Ammon's horn (tissue), 1 donor: ENCODE measurements at regions not wholly inside any gene's neighbourhood (a gene's known extent, or its start where the extent isn't known, plus 50 kb on each side); places are given as distances from the start of the nearest gene placed in this dataset.
"Not testable (repeated sequence)": the region's sequence is repeated elsewhere in the genome, so short reads cannot be mapped to it uniquely, and the experiment has no call there.

Experiments
- DNase-seq: peaks from one replicate; pipeline ENCODE4 v3.0.0-alpha.2; 2016; ENCODE audit warnings: low spot score

DNA sequence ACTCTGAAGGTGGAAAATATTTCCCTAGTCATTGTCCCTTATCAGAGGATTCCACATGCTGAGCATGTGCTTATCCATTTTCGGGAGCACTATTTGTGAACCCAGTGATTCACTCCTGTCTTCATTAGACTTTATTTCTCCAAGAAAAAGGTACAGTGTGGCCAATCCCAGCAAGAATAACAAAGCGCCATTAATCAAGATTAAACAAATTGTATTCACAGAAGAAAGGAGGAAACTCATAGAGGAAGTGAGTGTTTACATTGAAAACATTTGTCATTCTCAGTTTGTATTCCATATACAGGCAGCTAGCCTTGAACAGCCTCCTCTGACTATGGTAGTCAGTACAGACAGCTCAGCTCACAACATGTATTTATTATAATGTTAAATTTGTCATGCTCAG, 1669.9 kb upstream of the SPRY2 start:
- no peak for DNase-seq

DNA sequence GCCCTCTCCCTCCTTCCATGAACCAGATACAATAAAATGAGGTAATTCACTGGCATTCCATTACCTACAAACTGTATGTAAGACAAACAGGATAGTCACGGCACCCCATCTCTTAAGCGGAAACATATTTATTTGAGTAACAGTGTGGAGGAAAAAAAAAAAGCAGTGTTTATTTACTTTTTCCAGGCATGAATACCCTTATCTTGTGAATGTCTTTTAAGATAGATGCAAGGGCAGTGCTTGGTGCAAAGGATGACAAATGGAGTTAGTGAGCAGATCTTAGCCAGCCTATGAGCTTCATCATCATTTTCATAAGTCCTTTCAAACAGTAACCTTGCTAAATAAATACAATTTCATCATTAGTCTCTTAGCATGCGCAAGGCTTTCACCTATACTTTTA, 1661.8 kb upstream of the SPRY2 start:
- no peak for DNase-seq

DNA sequence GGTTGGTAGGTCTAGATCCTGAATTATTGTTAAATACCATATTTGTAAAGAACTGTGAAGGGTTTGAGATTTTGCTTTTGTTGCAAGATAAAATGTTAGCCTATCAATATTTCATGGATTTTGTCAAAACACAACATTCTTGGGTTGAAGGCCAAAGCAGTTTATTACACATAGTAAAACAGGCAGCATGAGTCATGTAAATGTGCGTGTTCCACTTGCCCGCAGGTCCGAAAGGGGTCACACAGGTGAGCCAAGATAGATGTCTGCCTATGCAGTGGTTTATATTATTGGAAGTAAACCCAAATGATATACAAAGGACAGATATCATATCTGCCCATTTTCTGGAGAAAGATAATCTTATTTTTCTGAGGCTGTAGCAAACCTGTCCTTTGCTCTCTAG, 1654.4 kb upstream of the SPRY2 start:
- DNase-seq = no peak

DNA sequence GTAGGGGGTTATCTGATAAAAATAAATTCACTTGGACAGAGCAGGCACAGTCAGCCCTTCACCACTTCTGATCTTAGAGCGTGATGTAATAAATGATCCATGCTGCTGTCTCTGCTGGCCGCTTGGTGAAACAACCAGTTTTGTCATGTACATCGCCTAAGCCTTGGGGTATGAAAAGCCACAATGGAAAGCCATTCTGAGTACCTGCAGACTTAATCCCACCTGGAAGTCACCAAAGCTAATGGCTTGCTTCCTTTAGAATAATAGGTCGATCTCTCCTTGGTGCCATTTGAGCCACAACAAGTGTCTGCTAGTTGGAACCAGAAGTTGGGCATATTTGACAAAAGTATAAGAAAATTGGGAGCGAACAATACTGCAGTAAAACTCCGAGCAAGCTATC, 1649.7 kb upstream of the SPRY2 start:
- DNase-seq = no peak

DNA sequence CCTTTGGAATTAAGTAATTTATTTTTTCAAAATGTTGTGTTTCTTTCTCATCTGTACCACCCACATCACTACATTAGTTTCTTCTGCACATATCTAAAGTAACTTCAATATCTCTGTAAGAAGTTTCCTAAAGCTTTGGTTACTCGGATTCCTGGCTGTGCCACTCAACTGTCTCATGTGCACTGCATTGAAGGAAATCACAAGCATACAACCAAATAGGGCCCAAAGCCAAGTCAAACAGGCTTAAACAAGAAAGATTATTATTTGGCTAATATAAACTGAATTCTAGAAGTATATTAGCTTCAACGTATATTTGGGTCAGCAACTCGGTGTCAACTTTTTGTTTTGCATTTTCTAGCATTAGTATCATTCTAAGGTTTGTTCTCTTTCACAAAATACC, 1647.6 kb upstream of the SPRY2 start:
- no peak for DNase-seq

- DNase-seq = no peak
These were observed 1646.9 kb upstream of the SPRY2 start for GRCh38 chr13:81987677-81988357.

- DNase-seq = peak; percentile 3
These were observed 1646.2 kb upstream of the SPRY2 start for GRCh38 chr13:81987159-81987558.

DNA sequence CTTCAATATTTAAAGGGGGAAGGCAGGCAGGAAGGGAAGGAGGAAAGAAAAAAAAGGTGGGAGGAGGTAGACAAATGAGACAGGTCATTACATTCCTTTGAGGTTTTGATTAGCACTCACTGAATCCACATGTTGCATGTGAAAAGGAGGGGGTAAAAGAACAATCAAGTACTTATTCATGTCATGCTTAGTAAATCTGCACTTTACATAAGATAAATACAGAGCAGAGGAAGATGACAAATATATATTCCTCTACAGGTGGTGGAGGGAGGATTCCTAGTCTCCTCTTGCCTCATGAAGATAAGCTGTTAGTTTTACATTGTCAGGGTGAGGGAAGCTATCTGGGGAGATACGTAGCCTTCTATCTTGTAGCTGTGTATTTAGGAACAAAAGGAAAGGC, 1645.4 kb upstream of the SPRY2 start:
- DNase-seq = no peak

DNA sequence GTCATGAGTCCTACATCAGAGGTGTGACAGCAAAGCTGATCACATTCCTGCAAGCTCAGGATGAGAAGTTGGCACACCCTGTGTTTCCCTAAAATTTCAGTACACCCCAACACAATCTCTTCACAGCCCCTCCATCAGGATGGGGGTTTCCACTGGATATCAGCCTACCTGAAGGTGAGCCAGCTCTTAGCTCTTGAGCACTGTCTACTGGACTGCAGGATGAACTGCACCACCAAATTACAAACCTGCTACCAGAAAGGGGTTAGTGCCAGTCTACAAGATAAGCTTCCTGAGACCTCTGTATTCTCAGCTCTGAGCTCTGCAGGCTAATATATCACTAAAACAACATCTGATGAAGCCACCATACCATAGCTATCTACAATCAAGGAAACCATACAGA, 1616.2 kb upstream of the SPRY2 start:
- DNase-seq = no peak

DNA sequence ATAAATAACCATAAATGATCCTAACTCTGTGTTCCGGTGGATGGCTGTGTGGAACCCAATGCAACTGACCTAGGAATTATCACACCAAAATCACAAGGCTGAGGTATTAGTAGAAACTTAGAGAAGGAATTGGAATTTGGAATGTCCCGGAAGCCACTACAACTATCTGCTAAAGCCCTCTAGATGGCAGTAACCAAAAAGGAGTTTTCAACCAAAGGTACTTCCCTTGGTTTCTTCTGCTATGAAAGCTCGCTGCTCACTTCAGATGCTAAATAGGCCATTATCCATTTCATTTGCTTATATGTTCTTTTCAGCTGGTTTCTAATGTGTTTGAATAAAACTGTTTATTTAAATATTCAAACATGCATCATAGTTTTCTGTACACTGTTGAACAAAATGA, 1589.1 kb upstream of the SPRY2 start:
- DNase-seq = peak; percentile 35

GRCh38 chr13:81927347-81927746, 1586.4 kb upstream of the SPRY2 start:
- DNase-seq = no peak

DNA sequence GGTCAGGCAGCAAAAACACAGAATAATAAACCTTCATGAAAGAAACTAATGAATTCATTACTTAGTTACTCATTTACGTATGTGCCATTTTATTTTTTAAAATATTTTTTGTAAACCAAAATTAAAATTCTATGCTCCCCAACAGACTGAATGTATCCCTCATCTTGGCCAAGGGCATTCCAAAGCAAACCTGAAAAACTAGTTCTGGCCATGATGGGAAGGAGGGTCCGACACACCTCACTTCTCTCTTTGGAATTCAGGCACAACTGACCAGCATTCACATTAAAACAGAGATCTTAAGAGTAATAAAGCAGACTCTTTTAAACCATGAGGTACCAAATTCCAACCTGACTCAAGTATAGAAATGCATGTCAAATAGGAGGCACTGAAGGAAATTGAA, 1576.9 kb upstream of the SPRY2 start:
- DNase-seq = no peak

- no peak for DNase-seq
These were observed 1575.5 kb upstream of the SPRY2 start for GRCh38 chr13:81916461-81916860.

DNA sequence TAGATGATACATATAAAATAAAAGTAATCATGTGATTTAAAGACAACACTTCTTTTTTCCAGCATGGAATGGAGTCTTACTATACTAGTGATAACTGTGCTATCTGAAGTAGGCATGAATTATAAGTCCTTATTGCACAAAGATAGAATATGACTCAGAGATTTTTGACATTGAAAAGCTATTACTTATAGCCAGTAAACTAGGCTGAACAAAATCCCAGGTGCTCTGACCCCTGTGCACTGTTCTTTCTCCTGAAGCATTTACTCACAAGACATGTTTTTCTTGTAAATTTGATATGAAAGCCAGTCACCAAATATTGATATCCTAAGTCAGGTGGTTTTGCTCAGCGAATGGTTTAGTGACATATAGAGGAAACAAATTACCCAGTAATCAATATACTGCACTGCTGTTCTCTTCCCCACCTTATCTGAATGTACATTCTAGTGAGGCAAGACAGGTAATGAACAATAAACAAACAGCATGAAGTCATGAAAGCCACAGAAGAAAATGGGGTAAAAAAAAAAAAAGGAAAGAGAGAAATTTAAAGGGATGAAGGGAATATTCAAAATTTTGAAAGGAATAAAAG, 1567.0 kb upstream of the SPRY2 start:
- DNase-seq = no peak

GRCh38 chr13:81888855-81889254, 1547.9 kb upstream of the SPRY2 start:
- DNase-seq = no peak

DNA sequence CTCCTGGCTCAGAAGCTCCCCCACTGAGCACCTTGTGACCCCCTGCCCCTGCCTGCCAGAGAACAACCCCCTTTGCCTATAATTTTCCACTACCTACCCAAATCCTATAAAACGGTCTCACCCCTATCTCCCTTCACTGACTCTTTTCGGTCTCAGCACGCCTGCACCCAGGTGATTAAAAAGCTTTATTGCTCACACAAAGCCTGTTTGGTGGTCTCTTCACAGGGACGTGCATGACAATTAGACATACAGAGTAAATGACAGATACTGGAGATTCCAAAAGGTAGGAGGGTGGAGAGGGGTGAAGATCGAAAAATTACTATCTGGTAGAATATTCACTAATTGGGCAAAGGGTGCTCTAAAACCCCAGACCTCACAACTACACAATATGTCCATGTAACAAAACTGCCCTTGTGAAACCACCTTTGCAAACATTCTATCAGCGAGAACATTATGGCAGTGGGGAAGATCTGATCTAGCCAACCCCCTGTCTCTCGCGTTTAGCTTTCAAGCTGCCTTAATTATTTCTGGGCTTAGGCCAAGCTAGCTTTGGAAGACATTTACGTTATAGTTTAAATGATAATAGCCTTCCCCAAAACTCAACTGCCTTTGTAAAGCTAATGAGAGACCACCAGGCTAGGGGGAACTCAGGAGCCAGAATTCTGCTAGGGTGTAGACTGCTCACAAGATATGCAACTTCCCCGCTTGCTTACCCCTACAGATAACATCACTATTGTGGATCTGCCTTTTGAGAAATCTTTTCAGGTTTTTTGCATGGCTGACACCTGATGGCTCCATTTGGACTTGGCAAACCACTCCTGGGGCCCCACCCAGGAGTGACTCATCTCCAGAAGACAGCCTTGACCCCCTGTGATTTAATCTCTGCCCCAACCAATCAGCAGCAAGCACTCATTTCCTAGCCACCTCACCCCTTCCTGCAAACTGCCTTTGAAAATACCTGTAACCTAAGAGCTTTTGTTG, 1534.0 kb upstream of the SPRY2 start:
- no peak for DNase-seq

DNA sequence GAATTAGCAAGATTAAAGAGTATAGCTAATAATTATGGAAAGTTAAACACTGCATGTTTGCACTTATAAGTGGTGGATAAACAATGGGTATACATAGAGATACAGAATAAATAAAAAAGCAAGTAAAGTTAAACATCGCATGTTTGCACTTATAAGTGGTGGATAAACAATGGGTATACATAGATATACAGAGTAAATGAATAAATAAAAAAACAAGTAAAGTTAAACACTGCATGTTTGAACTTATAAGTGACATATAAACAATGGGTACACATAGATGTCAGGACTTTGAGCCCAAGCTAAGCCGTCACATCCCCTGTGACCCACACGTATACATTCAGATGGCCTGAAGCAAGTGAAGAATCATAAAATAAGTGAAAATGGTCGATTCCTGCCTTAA, 1533.3 kb upstream of the SPRY2 start:
- no peak for DNase-seq

DNA sequence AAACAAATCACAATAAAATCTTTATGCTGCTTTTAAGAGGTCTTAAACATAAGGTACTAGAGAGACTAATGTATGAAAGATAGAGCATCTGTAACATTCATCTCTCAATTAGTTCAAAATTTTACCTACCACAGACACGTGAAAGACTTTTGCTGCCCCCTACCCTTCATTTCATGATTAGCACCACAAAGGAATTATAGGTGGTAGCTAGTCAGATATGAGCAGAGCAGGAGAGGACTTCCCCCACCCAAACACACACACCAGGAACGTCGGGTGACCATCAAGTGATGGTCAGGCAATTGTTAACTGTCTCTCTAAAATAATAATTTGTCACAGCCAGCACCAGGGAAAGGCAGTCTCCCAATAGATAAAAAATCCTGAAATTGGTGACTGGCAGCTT, 1531.7 kb upstream of the SPRY2 start:
- DNase-seq = peak; percentile 10

DNA sequence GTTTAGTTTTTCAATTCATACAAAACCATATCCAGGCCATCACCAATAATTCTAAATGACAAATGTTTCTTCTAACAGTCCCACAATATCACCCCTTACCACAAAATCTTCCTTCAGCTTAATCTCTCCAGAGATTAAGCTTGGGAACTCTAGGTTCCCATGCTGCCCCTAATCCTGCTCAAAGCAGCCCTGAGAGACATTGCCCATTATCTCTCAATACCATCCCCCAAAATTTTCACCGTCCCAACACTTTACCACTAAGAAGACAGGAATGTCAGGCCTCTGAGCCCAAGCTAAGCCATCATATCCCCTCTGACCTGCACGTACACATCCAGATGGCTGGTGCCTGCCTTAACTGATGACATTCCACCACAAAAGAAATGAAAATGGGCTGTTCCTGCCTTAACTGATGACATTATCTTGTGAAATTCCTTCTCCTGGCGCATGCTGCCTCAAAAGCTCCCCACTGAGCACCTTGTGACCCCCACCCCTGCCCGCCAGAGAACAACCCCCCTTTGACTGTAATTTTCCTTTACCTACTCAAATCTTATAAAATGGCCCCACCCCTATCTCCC, 1530.9 kb upstream of the SPRY2 start:
- not testable (repeated sequence) for DNase-seq

GRCh38 chr13:81848291-81848690, 1507.4 kb upstream of the SPRY2 start:
- no peak for DNase-seq

DNA sequence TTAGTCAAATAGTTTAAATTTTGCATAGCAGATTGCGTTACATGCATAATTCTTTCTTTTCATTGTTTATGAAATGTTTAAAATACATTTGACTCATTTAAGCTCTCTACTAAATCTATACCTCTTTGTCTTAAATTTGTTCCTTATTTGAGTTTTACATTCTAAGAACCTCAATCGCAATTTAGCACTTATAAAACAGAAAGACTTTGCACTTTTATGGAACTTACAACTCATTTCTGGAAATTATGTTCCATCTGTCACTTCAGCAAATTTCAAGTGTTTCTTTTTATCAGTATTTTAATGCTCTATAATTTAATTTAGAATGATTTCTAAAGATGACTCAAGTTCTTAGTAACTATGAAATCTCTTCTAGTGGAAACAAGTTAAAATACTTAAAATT, 1505.8 kb upstream of the SPRY2 start:
- no peak for DNase-seq

- DNase-seq = no peak
These were observed 1480.3 kb upstream of the SPRY2 start for GRCh38 chr13:81821259-81821658.

DNA sequence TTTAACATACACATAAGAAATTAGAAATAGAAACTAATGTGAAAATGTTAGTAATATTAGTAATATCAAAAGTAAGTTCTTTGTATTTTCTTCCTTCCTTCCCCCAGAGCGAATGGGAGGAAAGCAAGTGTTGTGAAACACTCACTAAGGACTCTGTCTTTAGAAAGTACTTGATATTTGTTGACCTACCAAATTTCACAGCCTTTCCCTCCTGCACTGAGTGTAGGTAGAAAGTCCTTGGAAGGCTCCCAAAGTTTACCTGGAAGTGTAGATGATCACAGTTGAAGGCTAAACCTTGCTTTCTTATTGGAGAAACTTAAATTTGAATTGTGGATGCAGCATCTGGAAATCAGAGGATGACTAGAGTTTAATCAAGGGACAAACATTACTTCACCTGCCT, 1459.5 kb upstream of the SPRY2 start:
- DNase-seq = no peak
